CD4-positive, alpha-beta T cell treated with Interferon alpha-2 for 1 hour (primary cell): ENCODE measurements at regions not wholly inside any gene's neighbourhood (a gene's known extent, or its start where the extent isn't known, plus 50 kb on each side); places are given as distances from the start of the nearest gene placed in this dataset.

Experiments
- DNase-seq, 2 donors: peaks; one replicate each; pipeline ENCODE4 v3.0.0-alpha.2; 2020 to 2022

DNA sequence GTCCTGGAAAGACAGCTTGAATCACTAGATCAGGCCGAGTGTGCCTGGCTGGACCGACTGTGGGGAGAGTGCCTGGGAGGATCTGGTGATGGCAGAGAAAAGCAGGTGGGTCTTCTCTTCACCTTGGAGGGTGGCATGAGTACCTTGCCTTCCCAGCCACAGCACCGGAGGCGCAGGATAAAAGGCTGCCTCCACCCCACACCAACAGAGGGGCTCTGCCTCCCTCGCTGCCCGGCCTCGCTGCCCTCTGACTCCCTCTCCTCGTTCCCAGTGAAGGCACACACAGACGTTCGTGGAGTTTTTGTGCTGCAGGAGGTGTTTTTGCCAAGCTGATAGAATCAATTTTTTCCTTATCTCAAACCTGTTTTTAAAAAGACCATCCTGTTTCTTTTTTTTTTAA, 71.4 kb upstream of the HAAO start:
- DNase-seq, result no peak

GRCh38 chr2:42863320-42863719, 70.9 kb upstream of the HAAO start:
- no peak for DNase-seq

- DNase-seq, result no peak
These were observed 70.3 kb upstream of the HAAO start for GRCh38 chr2:42862669-42863185.

DNA sequence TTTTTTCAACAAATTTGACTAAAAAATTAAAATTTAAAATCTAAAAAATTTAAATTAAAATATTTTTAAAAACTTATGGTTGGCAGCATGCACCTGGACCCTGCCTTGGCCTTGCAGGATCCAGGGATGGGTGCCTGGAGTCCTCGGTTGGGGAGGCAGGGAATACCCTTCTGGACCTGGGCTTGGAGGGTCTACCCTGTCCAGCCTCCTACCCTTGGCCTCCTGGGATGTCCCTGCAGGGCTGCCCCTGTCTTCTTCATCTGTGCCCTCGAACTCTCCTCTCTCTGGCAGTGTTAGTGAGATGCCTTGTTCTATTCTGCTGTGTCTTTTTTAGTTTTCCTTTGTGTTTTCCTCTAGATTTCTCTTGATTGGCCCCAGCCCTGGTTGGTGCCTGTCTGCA, 68.9 kb upstream of the HAAO start:
- DNase-seq, result no peak

DNA sequence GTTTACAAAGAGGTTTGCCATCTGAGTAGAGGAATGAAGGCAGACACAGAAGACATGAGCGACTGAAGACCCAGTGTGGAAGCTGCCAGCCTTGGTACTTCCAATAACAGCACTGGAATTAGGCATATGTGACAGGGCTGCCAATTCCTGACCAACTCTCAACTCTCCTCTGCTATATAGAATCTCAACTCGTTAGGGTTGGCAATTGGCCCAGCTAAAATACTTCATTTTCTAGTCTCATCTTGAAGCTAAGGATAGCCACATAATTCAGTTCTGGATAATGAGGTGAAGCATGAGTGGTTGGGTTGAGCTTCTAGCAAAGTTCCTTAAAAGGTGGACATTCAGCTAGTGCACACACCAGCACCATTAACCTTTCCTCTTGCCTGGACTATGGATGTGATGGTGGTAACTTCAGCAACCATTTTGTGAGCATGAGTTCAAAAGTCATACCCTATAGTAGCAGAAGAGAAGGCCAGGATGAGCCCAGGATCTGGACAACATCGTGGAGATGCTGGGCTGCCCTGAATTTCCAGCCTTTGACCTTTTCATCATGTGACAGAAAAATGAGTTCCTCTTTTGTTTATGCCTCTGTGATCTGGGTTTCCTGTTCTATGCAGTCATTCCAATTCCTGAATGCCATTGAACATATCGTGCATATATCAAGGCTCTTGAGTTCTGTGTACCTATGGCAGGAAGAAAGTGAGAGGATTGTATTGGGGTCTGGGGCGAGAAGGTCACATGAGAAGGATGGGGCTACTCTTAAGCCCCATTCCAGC, 68.1 kb upstream of the HAAO start:
- DNase-seq, result no peak

DNA sequence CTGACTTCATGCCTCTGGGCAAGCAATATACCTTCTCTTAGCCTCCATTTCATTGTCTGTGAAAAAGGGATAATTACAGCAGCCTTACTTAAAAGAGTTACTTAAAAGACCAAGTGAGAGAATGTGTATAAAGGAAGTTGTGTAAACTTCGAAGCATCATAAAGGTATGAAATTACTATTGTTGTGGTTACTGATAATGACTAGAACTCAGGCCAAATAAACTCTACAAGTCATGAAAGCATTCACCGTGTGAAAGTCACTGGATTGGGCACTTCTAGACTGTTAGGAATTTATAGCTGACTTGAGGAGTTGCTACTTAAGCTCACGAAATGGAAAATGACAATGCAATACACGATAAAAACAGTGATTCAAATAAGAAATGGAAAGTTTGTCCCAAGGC, 67.4 kb upstream of the HAAO start:
- no peak for DNase-seq

GRCh38 chr2:42859006-42859552, 66.7 kb upstream of the HAAO start:
- DNase-seq, result peak; percentile 66 to 67

DNA sequence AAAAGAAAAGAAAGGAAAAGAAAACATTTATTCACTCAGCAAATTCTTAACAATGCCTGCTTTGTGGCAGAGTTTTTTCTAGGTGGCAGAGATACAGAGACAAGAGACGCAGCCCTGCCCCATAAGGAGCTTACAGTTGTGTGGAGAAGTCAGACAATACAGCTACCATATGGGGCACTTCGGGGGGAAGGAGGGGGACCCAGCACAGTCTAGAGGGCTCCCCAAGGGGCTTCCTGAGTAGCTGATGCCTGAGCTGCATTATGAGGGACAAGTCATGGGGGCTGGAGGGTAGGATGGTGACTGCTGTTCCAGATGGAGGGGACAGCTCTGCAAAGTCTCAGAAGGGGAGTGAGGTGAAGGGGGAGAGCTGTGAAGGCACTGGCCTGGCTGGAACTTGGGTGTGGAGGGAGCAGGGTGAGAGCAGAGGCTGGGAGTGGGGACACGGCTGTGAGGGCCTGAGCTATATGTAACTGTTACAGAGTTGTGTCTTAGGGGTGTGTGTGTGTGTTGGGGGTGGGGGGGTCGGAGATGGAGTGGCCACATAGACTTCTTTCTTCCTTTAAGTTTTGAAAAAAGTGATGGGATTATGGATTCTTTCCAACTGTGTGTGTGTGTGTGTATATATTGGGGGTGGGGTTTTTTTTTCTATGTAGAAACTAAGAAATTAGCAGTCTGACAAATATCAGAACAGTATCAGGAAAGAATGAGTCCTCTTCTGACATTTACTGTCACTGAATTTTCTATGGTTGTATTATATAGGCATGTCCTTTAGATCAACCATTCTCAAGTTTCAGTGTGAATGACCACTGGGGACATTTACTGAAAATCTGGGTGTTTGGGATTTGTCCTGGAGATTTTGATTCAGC, 66.0 kb upstream of the HAAO start:
- DNase-seq, result no peak

DNA sequence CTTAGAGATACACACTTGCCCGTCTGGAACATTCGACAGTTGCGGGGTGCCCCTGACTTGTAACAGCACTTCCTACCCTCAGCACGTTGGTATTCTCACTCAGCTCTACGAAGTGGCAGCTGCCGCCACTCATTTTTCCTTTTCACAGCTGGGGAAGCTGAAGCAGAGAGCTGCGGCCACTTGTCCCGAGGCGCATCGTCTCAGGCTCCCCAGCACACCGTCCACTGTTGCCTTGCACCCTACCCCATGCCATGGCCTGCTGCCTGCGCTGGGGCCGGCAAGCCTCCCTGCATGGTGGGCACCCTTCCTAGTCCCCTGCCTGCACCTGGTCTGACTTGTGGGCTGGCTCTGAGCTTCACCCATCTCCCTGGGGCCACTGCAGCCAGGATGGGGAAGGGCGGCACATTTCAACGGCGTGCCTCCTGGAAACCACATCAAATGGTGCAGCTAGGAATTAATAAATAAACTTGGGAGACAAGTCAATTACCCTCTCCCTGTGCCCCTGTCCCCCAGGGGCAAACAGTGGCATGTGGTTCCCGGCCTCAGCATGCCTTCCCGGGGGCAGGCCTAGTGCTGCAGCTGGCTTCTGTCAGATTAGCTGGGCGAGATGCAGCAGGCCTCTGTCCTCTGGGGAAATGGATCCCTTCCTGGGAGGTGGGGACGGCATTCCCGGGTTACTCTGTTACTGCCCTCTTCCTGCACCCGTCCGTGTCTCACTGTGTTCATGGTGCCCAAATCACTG, 64.7 kb upstream of the HAAO start:
- DNase-seq, result no peak

GRCh38 chr2:42856106-42856860, 63.9 kb upstream of the HAAO start:
- no peak for DNase-seq

DNA sequence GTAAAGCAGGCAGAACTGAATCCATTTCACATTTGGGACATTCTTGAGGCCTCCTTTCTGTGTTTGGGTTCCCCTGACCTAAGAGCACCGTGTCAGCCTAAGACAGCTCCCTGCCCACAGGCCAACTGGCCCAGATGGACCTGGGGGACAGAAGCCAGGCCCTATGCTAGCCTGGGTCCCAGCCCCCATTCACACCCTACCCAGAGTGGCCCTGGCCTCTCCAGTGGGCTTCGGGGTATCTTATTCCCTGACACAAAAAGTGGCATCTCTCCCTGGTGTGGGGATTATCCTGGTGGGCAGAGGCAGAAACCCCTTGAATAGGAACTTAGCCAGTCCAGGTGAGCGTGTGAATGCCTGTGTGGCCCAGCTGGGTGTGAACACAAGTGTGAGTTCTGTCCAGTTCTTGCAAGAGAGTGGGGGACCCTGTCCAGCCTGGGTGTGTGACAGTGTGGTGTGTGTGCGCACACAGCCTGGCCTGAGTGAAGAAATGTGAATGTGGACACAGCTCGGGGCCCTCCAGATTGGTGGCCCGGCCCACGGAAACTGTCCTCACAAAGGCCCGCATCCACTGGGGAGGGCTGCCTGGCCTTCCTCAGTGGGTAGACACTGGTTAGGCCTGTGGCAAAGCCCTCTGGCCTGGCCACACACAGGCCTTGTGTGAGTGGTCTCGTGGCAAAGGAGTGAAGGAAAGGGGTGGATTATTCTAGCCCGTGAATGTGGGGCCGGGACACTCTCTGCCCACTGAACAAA, 63.0 kb upstream of the HAAO start:
- no peak for DNase-seq

- DNase-seq, result no peak
These were observed 61.9 kb upstream of the HAAO start for GRCh38 chr2:42854207-42854818.

- DNase-seq, result no peak
These were observed 61.3 kb upstream of the HAAO start for GRCh38 chr2:42853549-42854206.

- no peak for DNase-seq
These were observed 60.4 kb upstream of the HAAO start for GRCh38 chr2:42852798-42853197.

DNA sequence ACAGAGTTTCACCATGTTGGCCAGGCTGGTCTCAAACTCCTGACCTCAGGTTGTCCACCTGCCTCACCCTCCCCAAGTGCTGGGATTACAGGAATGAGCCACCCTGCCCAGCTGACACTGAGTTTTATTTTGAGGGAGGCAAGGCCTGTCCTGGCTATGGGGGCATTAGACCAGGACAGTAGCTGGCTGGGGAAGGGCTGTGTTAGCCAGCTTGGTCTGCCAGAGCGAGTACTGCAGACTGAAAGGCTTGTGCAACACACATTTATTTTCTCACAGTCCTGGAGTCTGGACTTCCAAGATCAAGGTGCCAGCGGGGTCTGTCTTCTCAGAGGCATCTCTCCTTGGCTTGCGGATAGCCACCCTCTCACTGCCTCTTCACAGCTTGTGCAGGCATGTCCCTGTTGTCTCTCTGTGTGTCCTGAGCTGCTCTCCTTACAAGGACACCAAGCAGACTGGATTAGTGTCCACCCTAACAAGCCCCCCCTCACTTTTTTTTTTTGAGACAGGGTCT, 59.4 kb upstream of the HAAO start:
- DNase-seq, result no peak

GRCh38 chr2:42851186-42851585, 58.8 kb upstream of the HAAO start:
- no peak for DNase-seq

DNA sequence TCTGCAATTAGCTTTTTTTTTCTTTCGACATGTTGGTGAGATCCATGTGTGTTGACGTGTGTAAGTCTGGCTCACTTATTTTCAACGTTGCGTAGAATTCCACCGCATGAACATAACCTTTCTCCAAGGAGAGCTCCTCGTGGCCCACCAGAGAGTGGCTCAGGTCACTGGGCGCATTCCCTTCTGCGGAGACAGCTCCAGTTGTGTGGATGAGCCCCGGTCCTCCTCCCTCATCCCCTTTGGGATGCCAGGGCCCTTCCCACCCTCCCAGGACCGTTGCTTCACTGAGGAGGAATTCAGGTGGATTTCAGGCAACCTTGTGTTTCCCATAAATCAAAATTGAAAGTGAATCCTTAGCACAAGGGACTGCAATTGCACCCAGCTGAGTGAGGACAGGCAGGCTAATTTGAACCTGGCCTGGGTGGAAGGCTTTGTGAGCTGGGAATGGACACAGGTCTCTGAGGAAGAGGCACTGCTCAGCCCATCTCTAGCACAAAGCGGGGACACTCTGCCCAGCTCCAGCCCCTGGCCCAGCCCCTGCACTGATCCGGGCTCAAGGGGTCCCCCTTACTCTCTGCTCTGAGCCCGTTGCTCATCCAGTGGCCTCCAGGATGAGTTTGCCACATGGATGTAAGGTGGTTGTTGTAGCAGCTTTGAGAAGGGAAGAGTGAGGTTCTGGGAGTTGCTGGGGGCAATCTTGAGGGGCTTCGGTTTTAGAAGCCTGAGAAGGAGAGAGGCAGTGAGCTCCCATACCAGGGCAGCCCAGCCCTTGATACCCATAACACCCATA, 57.8 kb upstream of the HAAO start:
- no peak for DNase-seq

- DNase-seq, result no peak
These were observed 56.9 kb upstream of the HAAO start for GRCh38 chr2:42849311-42849710.

DNA sequence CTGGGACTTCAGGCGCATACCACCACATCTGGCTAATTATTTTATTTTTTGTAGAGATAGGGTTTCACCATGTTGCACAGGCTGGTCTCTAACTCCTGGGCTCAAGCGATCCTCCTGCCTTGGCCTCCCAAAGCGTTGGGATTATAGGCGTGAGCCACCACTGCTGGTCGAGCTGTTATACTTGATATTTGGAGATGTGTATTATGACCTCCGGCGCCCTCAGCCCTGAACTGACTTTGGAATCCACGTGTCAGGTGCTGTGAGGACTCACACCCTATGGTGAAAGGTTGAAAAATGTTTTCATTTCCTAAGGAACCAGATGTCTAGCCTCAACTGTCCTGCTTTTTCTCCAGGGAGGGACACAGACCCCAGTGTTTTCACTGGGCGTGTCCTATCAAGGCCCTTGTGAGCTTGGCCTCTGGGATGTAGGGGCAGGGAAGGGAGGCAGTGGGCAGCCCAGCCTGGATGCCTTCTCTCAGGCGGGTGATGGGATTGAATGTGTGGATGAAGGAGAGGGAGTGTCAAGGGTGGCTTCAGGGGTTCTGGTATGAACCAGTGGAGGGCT, 56.4 kb upstream of the HAAO start:
- no peak for DNase-seq
